IPS DF 4.7 (cell line): ENCODE measurements at regions not wholly inside any gene's neighbourhood (a gene's known extent, or its start where the extent isn't known, plus 50 kb on each side); places are given as distances from the start of the nearest gene placed in this dataset.
"Not testable (repeated sequence)": the region's sequence is repeated elsewhere in the genome, so short reads cannot be mapped to it uniquely, and the experiment has no call there.

ENCODE experiments used
- DNase-seq: peaks from one replicate; pipeline ENCODE4 v3.0.0-alpha.2; 2013; ENCODE audit warnings: low spot score; ENCODE audit errors: extremely low read depth

- no peak for DNase-seq
Observed at GRCh38 chr13:89454681-89455080, 1783.5 kb downstream of the SLITRK5 start.

DNA sequence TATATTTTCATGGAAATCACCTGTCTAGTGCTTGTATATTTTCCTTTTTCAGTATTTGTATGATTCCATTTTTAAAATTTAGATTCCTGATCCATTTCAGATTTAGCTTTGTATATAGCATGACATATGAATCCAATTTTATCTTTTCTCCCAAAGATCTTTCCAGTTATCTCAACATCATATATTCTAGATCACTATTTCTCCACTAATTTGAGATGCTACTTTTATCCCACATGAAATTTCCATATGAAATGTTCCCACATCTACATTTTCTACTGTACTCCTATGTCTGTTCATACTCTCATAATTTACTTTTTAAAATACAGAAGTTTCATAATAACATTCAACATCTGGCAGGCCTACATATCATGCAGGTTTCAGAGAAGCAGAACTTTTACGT, 1784.1 kb downstream of the SLITRK5 start:
- DNase-seq: no peak

DNA sequence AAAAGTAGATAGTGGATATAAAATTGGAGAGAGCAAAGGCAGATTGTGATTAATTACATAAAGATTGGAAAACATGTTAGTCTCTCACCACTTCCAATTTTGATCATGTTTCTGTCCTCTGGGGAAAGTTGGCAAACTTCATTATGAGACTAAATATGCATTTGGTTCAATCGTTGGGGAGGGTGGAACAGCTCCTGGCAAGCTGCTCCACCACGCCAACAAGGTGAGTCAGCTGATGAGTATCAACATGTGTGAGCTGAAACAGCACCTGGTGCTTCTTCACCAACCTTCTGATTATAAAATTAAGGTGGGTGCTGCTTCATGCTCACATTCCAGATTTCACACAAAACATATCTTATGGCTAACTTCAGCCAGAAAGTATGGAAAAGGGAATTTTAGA, 1784.6 kb downstream of the SLITRK5 start:
- DNase-seq: no peak

DNA sequence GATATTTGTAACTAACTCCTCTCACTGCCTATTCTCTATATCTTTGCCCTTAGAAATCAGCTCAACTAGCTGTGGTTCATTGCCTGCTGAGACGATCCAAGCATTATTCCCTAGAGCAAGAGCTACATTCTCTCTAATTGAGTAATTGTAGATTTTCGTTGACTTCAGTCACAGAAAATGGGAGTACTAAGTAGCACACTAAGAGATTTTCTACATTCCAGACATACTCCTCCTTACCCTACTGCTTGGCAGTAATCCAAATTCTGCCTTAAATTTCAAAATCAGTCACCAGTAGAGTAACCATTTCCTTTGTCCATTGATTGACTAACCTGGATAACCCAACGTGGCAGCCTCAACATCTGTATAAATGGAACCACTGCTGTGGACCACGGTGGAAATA, 1786.8 kb downstream of the SLITRK5 start:
- DNase-seq: no peak

- DNase-seq: no peak
Observed at GRCh38 chr13:89458456-89458855, 1787.3 kb downstream of the SLITRK5 start.

DNA sequence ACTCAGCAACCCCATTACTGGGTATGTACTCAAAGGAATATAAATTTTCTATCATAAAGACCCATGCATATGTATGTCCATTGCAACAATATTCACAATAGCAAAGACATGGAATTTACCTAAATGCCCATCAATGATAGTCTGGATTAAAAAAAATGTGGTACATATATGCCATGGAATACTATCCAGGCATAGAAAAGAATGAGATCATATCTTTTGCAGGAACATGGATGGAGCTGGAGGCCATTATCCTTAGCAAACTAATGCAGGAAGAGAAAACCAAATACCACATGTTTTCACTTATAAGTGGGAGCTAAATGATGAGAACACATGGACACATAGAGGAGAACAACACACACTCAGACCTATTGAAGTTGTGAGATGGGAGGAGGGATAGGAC, 1789.7 kb downstream of the SLITRK5 start:
- DNase-seq: not testable (repeated sequence)

DNA sequence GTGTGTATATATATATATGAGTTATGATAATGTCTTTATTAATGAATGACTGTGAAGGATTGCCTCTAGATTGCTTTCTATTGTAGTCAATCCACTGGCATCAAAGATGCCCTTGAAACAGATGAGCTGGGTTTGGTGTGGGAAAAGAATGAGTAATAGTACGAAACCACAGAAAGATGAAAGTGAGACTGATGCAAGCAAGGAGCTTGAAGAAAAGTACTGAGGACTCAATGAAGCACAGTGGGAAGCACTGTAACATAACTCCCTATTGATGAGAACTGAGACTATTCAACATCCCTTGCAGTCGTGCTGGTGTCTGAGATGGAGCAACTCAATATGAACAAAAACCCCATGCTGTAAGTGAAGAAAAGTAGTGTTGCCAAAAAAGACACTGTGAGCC, 1794.2 kb downstream of the SLITRK5 start:
- no peak for DNase-seq

GRCh38 chr13:89468081-89468480, 1796.9 kb downstream of the SLITRK5 start:
- DNase-seq: no peak

- no peak for DNase-seq
Observed at GRCh38 chr13:89470901-89471300, 1799.7 kb downstream of the SLITRK5 start.

GRCh38 chr13:89474432-89474831, 1803.3 kb downstream of the SLITRK5 start:
- no peak for DNase-seq

DNA sequence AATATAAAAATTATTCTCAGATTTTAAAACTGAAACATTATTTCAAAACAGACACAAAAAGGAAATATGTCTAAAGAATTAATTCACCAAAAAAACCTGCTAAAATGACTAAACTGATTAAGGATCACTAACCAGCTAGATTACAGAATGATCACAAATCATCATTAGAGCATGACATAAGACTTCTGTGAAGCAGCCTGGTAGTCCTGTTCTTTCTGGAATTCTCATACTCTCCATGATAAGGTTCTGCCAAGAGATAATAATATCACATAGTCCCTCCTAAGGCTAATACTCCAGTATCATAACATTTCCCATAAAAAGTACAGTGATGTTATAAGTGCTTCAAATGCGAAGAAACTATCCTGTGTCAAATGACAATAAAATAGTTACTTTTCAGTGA, 1814.9 kb downstream of the SLITRK5 start:
- DNase-seq: no peak

- DNase-seq: no peak
Observed at GRCh38 chr13:89486709-89487108, 1815.5 kb downstream of the SLITRK5 start.

- DNase-seq: no peak
Observed at GRCh38 chr13:89490661-89491060, 1819.5 kb downstream of the SLITRK5 start.

DNA sequence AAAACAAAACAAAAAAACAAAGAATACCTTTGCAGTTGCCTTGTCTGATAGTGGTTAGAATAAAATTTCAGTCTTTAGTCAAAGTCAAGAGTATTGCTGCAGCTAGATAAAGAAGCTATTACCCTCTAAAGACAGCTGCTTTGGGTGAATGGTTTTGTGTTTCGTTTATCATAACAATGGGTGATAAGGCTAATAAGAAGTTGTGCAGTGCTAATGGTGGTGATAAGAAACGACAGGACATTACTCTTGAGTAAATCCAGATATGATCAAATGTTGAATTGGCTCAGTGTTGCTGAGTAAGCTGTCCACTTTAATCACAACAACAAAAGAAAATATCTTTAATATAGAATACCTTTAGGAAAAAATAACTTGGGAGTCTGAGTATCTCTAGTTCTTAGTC, 1825.3 kb downstream of the SLITRK5 start:
- DNase-seq: no peak

- no peak for DNase-seq
Observed at GRCh38 chr13:89497658-89498057, 1826.5 kb downstream of the SLITRK5 start.

- DNase-seq: no peak
Observed at GRCh38 chr13:89502286-89502685, 1831.1 kb downstream of the SLITRK5 start.

GRCh38 chr13:89514534-89515312, 1832.8 kb upstream of the MIR17HG start:
- no peak for DNase-seq

- no peak for DNase-seq
Observed at GRCh38 chr13:89515948-89516347, 1831.5 kb upstream of the MIR17HG start.

DNA sequence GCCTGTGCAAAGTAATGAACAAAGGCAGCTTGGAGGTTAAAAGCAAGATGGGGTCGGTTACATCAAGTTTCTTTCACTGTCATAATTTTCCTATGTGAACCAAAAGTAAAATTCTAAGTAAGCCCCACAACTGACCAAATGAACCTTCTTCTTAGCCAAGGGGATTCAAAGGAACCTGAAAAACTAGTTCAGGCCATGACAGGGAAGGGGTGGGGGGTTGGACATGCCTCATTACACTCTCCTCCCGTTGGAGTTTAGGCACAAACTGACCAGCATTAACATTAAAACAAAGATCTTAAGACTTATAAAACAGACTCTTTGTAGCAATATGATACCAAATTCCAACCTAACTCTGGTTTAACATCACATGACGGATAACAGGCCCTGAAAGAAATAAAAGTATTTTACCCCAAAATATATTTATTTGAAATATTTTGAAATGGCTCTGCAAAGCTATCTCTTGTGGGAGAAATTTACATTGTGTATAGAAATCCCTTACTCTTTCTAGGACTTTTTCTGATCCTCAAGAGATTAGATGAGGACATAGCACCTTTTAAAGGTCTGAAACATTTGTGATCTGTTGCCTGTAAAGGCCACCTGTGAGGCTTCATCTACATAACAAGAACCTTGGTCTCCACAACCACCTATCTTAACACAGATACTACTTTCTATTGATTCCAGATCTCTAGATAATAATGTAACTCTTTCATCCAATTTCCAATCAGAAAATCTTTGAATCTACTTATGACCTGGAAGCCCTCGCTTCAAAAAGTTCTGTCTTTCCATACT, 1829.0 kb upstream of the MIR17HG start:
- no peak for DNase-seq

DNA sequence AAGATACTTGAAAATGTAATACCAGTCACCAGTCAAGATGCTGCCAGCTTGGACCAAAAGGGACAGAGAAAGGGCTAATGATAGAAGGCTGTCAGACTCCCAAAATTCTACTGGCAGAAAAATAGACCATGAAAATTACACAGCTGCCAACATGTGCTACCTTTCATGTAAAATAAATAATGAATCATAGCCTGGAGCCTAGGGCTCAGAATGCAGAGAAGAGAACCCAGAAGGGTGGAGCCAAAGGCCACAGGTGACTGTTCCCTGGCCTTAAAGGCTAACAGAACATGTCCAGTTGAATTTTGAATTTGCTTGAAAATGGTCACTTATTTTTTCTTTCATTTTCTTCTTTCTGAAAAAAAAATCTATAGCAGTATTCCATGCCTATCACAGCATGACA, 1827.0 kb upstream of the MIR17HG start:
- DNase-seq: no peak

DNA sequence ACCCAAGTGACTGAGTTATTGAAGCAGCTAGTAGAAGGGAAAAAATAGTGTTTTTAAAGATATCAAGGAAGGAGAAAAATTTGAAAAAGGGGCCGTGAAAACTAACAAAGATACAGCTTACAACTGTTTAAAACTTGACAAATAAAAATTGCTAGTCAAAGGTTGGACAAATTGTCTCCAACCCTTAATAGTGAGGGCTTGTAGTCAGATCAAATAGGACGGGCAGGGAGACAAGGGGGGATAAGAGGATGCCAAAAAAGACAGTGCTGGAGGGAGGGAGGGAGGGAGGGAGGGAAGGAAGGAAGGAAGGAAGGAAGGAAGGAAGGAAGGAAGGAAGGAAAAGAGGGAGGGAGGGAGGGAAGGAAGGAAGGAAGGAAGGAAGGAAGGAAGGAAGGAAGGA, 1825.8 kb upstream of the MIR17HG start:
- not testable (repeated sequence) for DNase-seq

DNA sequence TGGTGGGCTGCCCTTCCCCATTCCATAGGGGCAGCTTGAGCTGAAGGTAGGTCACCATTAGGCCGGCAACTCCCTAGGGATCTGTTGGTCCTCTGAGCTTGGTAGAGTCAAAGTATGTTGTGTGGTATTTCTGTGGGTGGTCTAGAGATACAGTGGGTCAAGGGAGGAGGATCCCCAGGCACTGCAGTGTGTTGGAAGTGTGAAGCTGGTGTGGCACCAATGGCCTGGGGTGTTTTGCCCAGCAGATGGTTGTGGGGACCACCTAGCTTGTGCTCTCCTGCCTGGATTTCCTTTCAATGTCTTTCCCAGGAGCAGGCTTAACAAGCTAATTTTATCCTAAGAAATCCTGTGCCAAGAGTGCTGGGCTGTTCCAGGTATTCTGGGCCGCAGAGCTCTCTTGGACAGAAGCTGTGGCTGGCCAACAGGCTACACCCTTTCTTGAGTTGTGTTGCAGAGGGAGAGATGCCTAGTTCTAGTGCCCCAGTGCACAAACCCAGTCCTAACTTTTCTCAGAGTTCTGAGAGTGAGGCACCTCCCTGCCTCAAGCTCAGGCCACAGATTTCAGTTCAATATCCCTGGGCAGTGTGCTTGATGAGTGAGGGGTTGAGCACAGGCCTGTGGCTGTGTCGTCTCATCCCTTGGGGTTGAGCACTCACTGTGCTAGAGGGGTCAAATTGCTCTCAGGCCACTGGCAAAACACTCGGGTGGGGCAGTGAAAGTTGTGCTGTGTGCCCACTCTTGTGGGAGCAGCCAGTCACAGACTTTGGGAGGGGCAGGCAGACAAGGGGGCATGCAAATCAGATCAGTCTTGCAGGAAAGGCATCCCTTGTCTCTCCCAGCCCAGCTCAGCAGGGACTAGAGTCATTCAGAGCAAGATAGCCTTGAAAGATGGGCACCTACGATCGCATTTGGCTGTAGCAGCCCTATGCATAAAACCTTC, 1806.1 kb upstream of the MIR17HG start:
- DNase-seq: no peak
